Natural killer cell treated with Interleukin-12 subunit alpha and Interleukin-12 subunit beta and Interleukin-15 and Interleukin-18, amount 100 ng/mL, for 72 hours (primary cell): ENCODE measurements at regions not wholly inside any gene's neighbourhood (a gene's known extent, or its start where the extent isn't known, plus 50 kb on each side); places are given as distances from the start of the nearest gene placed in this dataset.

Experiments
- ATAC-seq, 2 donors: fragments of 150-1000 bp; cut with Tn5 transposase in 1 of 2; sonication (Bioruptor Pico), chemical (Tn5 transposase) in 1 of 2; 2 replicates each; pipeline ENCODE4 v1.10.0; 2021
- DNase-seq: peaks from one replicate; pipeline ENCODE4 v3.0.0; 2022; ENCODE audit warnings: low spot score
- H3K27ac Mint-ChIP-seq, 2 donors: 1 replicate in 1 of 2; 2 replicates in 1 of 2; pipeline ENCODE4 v1.8.0; 2022; ENCODE audit warnings: mixed read lengths in 2 of 2, mild to moderate bottlenecking in 1 of 2, moderate library complexity in 1 of 2
- H3K27me3 Mint-ChIP-seq, 2 donors: 1 replicate in 1 of 2; 2 replicates in 1 of 2; pipeline ENCODE4 v1.8.0; 2022; ENCODE audit warnings: mixed read lengths in 2 of 2
- H3K36me3 Mint-ChIP-seq: one replicate; pipeline ENCODE4 v1.8.0; 2022; ENCODE audit warnings: mixed read lengths
- H3K4me1 Mint-ChIP-seq, 2 donors: 1 replicate in 1 of 2; 2 replicates in 1 of 2; pipeline ENCODE4 v1.8.0; 2022; ENCODE audit warnings: low read depth in 2 of 2, mixed read lengths in 2 of 2, mild to moderate bottlenecking in 1 of 2
- H3K4me3 Mint-ChIP-seq: one replicate; pipeline ENCODE4 v1.8.0; 2022; ENCODE audit warnings: mixed read lengths
- H3K9me3 Mint-ChIP-seq: 2 replicates; pipeline ENCODE4 v1.8.0; 2022; ENCODE audit warnings: mixed read lengths

- Mint-ChIP-seq H3K36me3 (no peaks in the 10 kb centered on the region), H3K27ac (peak overlapping the region in 1 of 2 donors; percentile 35), H3K4me3 (peak overlapping the region; percentile 18), H3K27me3 (peaks cover 0 to 6% of the 10 kb centered on the region in 2 donors), H3K4me1 (peaks cover 10 to 13% of the 10 kb centered on the region in 2 donors), H3K9me3 (no peaks in the 10 kb centered on the region)
- DNase-seq (peak; percentile 79), ATAC-seq (peak; percentile 83 to 85)
Measured at GRCh38 chr16:85306071-85306792, 194.0 kb upstream of the CIBAR2 start.

- no peak for ATAC-seq
- Mint-ChIP-seq H3K4me1 (peaks cover 10 to 17% of the 10 kb centered on the region in 2 donors), H3K36me3 (no peaks in the 10 kb centered on the region), H3K4me3 (no peak overlapping the region), H3K27ac (peak overlapping the region in 1 of 2 donors; percentile 35), H3K27me3 (peaks cover under 1 to 10% of the 10 kb centered on the region in 2 donors), H3K9me3 (no peaks in the 10 kb centered on the region)
- no peak for DNase-seq
Measured at GRCh38 chr16:85306793-85307551, 194.7 kb upstream of the CIBAR2 start.

GRCh38 chr16:85307552-85308364, 195.5 kb upstream of the CIBAR2 start:
- no peaks in the 10 kb centered on the region for H3K9me3 Mint-ChIP-seq
- no peak overlapping the region for H3K27ac Mint-ChIP-seq
- H3K36me3 Mint-ChIP-seq = no peaks in the 10 kb centered on the region
- no peak overlapping the region for H3K4me3 Mint-ChIP-seq
- ATAC-seq (no peak), DNase-seq (no peak)
- peaks cover 7 to 15% of the 10 kb centered on the region in 2 donors for H3K27me3 Mint-ChIP-seq
- peaks cover 10 to 20% of the 10 kb centered on the region in 2 donors for H3K4me1 Mint-ChIP-seq

DNA sequence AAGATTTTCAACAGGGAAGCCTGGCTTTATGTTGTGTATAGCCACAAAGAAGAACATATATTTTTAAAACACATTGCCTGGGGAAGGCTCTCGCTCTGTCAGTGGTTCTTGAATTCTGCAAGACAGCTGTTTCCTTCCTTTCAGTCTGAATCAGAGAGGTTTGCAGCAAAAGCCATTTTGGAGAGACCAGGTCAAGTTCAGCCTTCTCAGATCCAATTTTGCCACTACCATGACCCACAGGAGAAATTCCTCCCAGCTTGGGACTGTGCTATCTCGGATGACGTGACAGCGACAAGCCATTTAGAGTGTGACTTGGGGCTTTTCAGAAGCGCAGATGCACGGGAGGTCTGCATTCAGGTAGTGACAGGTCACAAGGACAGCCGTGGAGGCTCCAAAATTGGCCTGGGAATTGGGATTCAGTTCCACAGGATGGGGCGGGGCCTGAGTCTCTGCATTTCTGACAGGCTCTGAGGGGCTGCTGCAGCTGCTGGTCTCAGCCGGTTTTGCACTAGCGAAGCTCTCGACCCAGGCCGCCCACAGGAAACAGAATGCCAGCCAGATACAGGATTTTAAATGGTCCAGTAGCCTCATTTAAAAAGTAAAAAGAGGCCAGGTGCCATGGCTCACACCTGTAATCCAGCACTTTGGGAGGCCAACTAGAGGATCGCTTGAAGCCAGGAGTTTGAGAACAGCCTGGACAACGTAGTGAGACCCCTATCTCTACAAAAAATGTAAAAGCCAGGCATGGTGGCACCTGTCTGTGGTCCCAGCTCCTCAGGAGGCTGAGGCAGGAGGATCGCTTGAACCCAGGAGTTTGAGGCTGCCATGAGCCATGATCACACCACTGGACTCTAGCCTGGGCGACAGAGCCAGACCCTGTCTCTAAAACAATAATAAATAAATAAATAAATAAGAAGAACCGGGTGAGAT, 196.6 kb upstream of the CIBAR2 start:
- H3K4me1 Mint-ChIP-seq = peaks cover 10 to 20% of the 10 kb centered on the region in 2 donors
- no peak for ATAC-seq
- peaks cover 7 to 15% of the 10 kb centered on the region in 2 donors for H3K27me3 Mint-ChIP-seq
- no peak for DNase-seq
- no peak overlapping the region for H3K4me3 Mint-ChIP-seq
- H3K27ac Mint-ChIP-seq = no peak overlapping the region
- no peaks in the 10 kb centered on the region for H3K36me3 Mint-ChIP-seq
- no peaks in the 10 kb centered on the region for H3K9me3 Mint-ChIP-seq

GRCh38 chr16:85309656-85310587, 197.7 kb upstream of the CIBAR2 start:
- Mint-ChIP-seq H3K4me3 (no peak overlapping the region), H3K4me1 (peaks cover 7 to 17% of the 10 kb centered on the region in 2 donors), H3K36me3 (no peaks in the 10 kb centered on the region), H3K9me3 (no peaks in the 10 kb centered on the region), H3K27ac (no peak overlapping the region), H3K27me3 (peaks cover 7 to 14% of the 10 kb centered on the region in 2 donors)
- ATAC-seq (no peak), DNase-seq (no peak)

- peaks cover 5 to 15% of the 10 kb centered on the region in 2 donors for H3K4me1 Mint-ChIP-seq
- H3K36me3 Mint-ChIP-seq = no peaks in the 10 kb centered on the region
- no peak overlapping the region for H3K27ac Mint-ChIP-seq
- no peak for ATAC-seq
- no peaks in the 10 kb centered on the region for H3K9me3 Mint-ChIP-seq
- peaks cover 7 to 12% of the 10 kb centered on the region in 2 donors for H3K27me3 Mint-ChIP-seq
- H3K4me3 Mint-ChIP-seq = no peak overlapping the region
- no peak for DNase-seq
Measured at GRCh38 chr16:85310868-85311585, 198.8 kb upstream of the CIBAR2 start.

GRCh38 chr16:85311741-85312140, 199.5 kb upstream of the CIBAR2 start:
- Mint-ChIP-seq H3K27me3 (peaks cover 7 to 8% of the 10 kb centered on the region in 2 donors), H3K9me3 (no peaks in the 10 kb centered on the region), H3K4me3 (no peak overlapping the region), H3K27ac (no peak overlapping the region), H3K4me1 (peaks cover 0 to 11% of the 10 kb centered on the region in 2 donors), H3K36me3 (no peaks in the 10 kb centered on the region)
- ATAC-seq = no peak
- no peak for DNase-seq

DNA sequence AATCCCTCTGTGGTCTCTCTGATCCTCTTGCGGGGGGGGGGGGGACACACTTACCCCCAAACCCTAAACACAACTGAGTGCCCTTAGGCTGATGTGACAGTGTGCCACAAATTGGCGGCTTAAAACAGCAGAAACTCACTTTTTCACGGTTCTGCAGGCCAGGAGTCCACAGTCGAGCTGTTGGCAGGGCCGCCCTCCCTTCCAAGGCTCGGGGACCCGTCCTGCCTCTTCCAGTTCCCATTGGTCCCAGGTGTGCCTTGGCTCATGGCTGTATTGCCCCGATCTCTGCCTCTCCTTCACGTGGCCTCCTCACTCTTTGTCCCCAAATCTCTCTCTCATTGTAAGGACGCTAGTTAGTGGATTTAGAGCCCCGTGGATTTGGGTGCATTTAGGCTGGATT, 199.9 kb upstream of the CIBAR2 start:
- H3K36me3 Mint-ChIP-seq = no peaks in the 10 kb centered on the region
- H3K27me3 Mint-ChIP-seq = peaks cover 7 to 8% of the 10 kb centered on the region in 2 donors
- no peak overlapping the region for H3K4me3 Mint-ChIP-seq
- H3K4me1 Mint-ChIP-seq = peaks cover 0 to 11% of the 10 kb centered on the region in 2 donors
- no peak overlapping the region for H3K27ac Mint-ChIP-seq
- ATAC-seq (no peak), DNase-seq (no peak)
- no peaks in the 10 kb centered on the region for H3K9me3 Mint-ChIP-seq

GRCh38 chr16:85312642-85313525, 200.6 kb upstream of the CIBAR2 start:
- DNase-seq = no peak
- H3K27ac Mint-ChIP-seq = no peak overlapping the region
- no peak overlapping the region for H3K4me3 Mint-ChIP-seq
- H3K9me3 Mint-ChIP-seq = no peaks in the 10 kb centered on the region
- ATAC-seq = no peak
- peaks cover 0 to 11% of the 10 kb centered on the region in 2 donors for H3K4me1 Mint-ChIP-seq
- H3K36me3 Mint-ChIP-seq = no peaks in the 10 kb centered on the region
- peaks cover 7 to 8% of the 10 kb centered on the region in 2 donors for H3K27me3 Mint-ChIP-seq

- Mint-ChIP-seq H3K4me3 (no peak overlapping the region), H3K4me1 (peaks cover 0 to 11% of the 10 kb centered on the region in 2 donors), H3K36me3 (no peaks in the 10 kb centered on the region), H3K27me3 (peaks cover 7 to 8% of the 10 kb centered on the region in 2 donors), H3K27ac (no peak overlapping the region), H3K9me3 (no peaks in the 10 kb centered on the region)
- no peak for ATAC-seq
- DNase-seq = no peak
Measured at GRCh38 chr16:85313526-85314301, 201.4 kb upstream of the CIBAR2 start.
